T-helper 1 cell (primary cell): ENCODE measurements at regions not wholly inside any gene's neighbourhood (a gene's known extent, or its start where the extent isn't known, plus 50 kb on each side); places are given as distances from the start of the nearest gene placed in this dataset.

Source experiments
- DNase-seq, 5 donors: peaks; one replicate each; pipeline ENCODE4 v3.0.0-alpha.2; 2012 to 2020

DNA sequence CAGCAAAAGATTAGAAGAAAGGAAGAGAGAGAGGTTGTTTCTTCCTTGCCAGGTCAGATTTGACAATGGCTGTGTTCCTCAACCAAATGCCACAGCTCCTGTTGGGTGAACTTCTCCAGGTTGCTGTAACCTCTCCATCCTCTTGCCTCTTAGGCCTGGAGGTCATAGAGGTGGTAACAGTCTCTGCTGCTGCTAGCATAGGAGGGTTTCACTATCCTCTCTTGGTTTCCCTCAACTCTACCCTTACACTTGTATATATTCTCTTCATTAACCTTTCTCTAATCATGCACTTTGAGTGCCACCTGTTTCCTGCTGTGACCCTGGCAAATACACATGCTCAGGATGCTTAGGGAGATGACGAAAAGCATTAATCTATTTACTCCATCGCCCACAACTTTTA lies 67.7 kb upstream of the HIF1A start:
- no peak for DNase-seq

GRCh38 chr14:61628016-61628725 lies 67.1 kb upstream of the HIF1A start:
- DNase-seq = no peak

GRCh38 chr14:61630399-61631044 lies 64.8 kb upstream of the HIF1A start:
- DNase-seq = no peak

- DNase-seq = no peak
These were observed 64.1 kb upstream of the HIF1A start for GRCh38 chr14:61631045-61631687.

DNA sequence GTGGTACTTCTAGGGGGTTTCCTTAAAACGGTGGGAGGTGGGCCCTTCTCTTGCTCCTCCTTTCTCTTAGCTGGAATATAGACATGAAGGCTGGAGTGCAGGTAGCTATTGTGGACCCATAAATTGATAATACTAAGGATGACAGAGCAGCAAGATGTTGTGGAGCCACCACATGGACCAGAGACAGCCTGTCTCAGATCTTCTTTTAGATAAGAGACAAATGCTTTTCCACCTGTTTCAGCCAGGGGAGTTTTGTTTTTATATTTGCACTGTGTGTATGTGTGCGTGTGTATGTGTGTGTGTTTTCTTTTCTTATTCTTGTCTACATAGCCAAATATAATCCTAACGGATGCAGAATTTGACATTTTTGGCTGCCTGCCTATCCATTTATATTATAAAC lies 62.9 kb upstream of the HIF1A start:
- DNase-seq = no peak

DNA sequence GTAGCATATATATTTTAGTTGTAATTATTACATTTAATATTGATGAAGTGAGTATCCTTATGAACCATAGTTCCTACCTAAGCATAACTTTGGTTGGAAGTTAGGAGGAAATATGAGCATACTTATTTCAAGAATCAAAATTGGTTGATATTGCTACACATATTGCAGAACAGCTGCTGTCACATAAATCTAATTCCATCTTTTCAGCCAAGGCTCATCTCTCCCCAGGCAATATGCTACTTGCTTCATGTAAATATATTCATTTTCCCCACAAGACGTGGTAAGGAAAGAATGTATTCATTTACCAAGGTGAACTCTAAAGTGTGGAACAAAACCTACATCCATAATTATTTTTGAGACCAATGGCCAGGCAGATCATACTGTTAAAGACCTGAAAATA lies 62.5 kb upstream of the HIF1A start:
- DNase-seq = no peak

GRCh38 chr14:61636291-61636690 lies 59.0 kb upstream of the HIF1A start:
- no peak for DNase-seq

GRCh38 chr14:61636779-61637178 lies 58.5 kb upstream of the HIF1A start:
- no peak for DNase-seq

DNA sequence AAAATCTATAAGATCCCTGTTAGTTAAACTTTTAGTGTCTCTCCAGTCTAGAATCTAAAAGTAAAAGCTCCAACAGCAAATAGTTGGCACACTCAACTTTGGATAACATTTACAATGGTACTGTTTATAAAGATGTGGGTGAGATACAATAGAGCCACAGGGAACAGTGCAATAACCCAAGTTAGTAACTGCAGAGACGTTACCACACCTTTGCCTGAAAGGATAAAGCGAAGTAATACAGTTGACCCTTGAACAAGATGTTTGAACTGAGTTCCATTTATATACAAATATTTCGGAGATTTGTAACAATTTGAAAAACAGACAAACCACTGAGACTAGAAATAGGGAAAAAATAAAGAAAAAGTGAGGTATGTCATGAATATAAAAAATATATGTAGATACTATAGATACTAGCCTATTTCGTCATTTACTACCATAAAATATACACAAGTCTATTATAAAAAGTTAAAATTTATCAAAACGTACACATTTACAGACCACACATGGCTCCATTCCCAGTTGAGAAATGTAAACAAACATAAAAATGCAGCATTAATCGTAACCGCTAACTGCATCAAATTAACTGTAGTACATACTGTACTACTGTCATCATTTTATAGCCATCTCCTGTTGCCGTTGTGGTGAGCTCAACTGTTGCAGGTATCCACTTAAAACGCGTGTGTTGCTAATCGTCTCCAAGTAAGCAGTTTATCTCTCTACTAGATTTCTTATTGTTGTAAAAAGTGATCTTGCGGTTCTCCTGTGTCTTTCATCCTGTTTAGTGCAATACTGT lies 56.5 kb upstream of the HIF1A start:
- DNase-seq = no peak

- DNase-seq = no peak
These were observed 54.9 kb upstream of the HIF1A start for GRCh38 chr14:61640158-61641136.

DNA sequence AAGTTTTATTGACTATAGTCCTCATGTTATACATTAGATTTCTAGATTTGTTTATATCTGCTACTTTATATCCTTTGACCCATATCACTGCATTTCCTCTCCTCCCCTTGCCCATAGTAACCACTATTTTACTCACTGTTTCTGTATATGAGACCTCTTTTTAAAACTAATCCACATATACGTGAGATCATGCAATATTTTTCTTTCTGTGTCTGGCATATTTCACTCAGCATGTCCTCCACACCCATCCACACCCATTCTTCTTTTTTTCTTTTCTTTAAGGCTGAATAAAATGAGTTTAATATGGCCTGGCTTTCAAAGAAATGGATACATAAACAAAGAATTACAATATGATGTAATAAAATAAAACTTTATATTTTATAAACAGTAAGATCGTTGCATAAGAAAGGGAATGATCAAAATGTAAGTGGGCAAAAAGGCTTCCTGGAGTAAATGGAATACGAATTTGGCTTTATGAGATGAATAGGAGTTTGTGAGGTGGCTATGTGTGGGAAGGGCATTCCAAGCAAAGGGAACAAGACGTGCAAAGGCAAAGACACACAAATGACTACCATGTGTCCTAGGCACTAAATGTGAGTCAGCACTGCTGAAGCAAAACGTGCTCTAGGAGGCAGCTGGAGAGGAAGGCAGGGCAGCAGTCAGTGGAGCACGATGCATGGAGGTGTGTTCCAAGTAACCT lies 53.2 kb upstream of the HIF1A start:
- no peak for DNase-seq

- DNase-seq = no peak
These were observed 52.7 kb upstream of the HIF1A start for GRCh38 chr14:61642614-61642982.

GRCh38 chr14:61643555-61643954 lies 51.8 kb upstream of the HIF1A start:
- DNase-seq = no peak

DNA sequence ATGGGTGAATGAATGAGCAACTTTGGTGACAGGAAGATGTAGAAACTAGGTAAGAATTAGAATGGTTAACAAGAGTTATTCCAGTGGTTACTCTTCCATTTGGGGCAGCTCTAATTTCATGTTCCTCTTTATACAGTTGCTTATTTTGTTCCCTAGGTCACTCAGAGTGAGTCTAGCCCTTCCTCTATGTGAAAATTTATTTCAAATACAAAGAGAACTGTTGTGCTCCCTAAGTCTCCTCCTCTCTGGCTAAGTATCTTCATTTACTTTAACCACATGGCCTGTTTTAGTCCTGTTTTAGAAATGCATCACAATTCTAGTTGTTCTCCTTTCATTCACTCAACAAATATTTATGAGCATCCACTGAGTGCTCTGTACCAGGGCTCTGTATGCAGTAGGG lies 51.1 kb upstream of the HIF1A start:
- no peak for DNase-seq

GRCh38 chr14:61644834-61645233 lies 50.5 kb upstream of the HIF1A start:
- no peak for DNase-seq

GRCh38 chr14:61645247-61645646 lies 50.1 kb upstream of the HIF1A start:
- no peak for DNase-seq
